HCT116 (cell line): ENCODE measurements at regions not wholly inside any gene's neighbourhood (a gene's known extent, or its start where the extent isn't known, plus 50 kb on each side); places are given as distances from the start of the nearest gene placed in this dataset.

ENCODE experiments used
- ATAC-seq: fragments of 200-7000 bp; cut with Tn5 transposase; 2 replicates; pipeline ENCODE4 v1.9.1; 2020; ENCODE audit warnings: mild to moderate bottlenecking, moderate library complexity
- BruUV-seq: library from RNA; stranded (reverse); fragments of 400-500 nt; replicated peaks from 2 replicates; lab custom pipeline; 2021; lab: Mats Ljungman, UMichigan
- CTCF ChIA-PET: fragments of 300-600 bp; sonication (Branson Sonifier 250); formaldehyde crosslinking; loops from one replicate; lab custom pipeline; 2021; ENCODE audit warnings: antibody characterized with exemption; lab: Charles Lee
- POLR2A ChIA-PET: fragments of 300-600, 350-600 bp; sonication (Branson Sonifier 250); formaldehyde crosslinking; loops from one replicate; lab custom pipeline; 2021; ENCODE audit warnings: antibody characterized with exemption; lab: Charles Lee
- RAD21 ChIA-PET, 2 experiments: fragments of 300-600 bp; sonication (Branson Sonifier 250); formaldehyde crosslinking; loops; one replicate each; lab custom pipeline; 2023; ENCODE audit warnings: low total read pairs in 2 of 2; ENCODE audit not compliant: uncharacterized antibody in 2 of 2, unreplicated experiment in 2 of 2, low non-redundant PET in 1 of 2; lab: Charles Lee
- DNase-seq: peaks from one replicate; pipeline ENCODE4 v3.0.0-alpha.2; 2010; ENCODE audit warnings: low read depth, low spot score
- H2AFZ ChIP-seq: fragments of 200-600 bp; shearing (Covaris generic), sonication (generic); 2 replicates; pipeline ENCODE4 v1.6.1; 2017; ENCODE audit warnings: low read depth, mixed run types, mixed read lengths, antibody characterized with exemption, low read length; ENCODE audit not compliant: poor library complexity, severe bottlenecking
- H3K27ac ChIP-seq: 2 replicates; pipeline ENCODE4 v1.5.1; 2012; ENCODE audit warnings: low read depth, low read length
- H3K27me3 ChIP-seq: fragments of 200-600 bp; sonication (generic); 2 replicates; pipeline ENCODE4 v1.6.1; 2016; ENCODE audit warnings: mixed run types, low read length, mixed read lengths; ENCODE audit not compliant: insufficient read depth
- H3K36me3 ChIP-seq, 2 experiments: fragments of 200-500 bp in 1 of 2; fragments of 200-600 bp in 1 of 2; sonication (Bioruptor generic) in 1 of 2; sonication (generic) in 1 of 2; 2 replicates each; pipeline versions ENCODE4 v1.5.1 to v1.6.1; 2014 to 2016; ENCODE audit warnings: low read length in 2 of 2, inconsistent platforms in 1 of 2, mixed read lengths in 1 of 2, mixed run types in 1 of 2; ENCODE audit not compliant: insufficient read depth in 2 of 2, control insufficient read depth in 1 of 2
- H3K4me1 ChIP-seq, 2 experiments: fragments of 200-600 bp in 1 of 2; sonication (generic) in 1 of 2; 2 replicates each; pipeline versions ENCODE4 v1.5.1 to v1.6.1; 2012 to 2017; ENCODE audit warnings: low read length in 2 of 2, inconsistent platforms in 1 of 2, mild to moderate bottlenecking in 1 of 2, mixed read lengths in 1 of 2, mixed run types in 1 of 2, moderate library complexity in 1 of 2; ENCODE audit not compliant: insufficient read depth in 2 of 2, control insufficient read depth in 1 of 2
- H3K4me2 ChIP-seq: fragments of 200-600 bp; sonication (generic); 2 replicates; pipeline ENCODE4 v1.6.1; 2017; ENCODE audit warnings: mixed run types, low read length, mixed read lengths
- H3K4me3 ChIP-seq, 2 experiments: fragments of 200-600 bp in 1 of 2; sonication (generic) in 1 of 2; replicated peaks in 1 of 2; 2 replicates each; pipeline ENCODE4 v1.5.1; 2011 to 2016; ENCODE audit warnings: low read length in 2 of 2, control low read depth in 1 of 2, low read depth in 1 of 2, mild to moderate bottlenecking in 1 of 2, mixed read lengths in 1 of 2, mixed run types in 1 of 2
- H3K79me2 ChIP-seq: fragments of 200-600 bp; sonication (generic); 2 replicates; pipeline ENCODE4 v1.6.1; 2017; ENCODE audit warnings: mild to moderate bottlenecking, mixed run types, low read length, moderate library complexity, mixed read lengths; ENCODE audit not compliant: insufficient read depth
- H3K9ac ChIP-seq: fragments of 200-600 bp; sonication (generic); 2 replicates; pipeline ENCODE4 v1.6.1; 2016; ENCODE audit warnings: low read length, mixed read lengths
- H3K9me2 ChIP-seq: fragments of 200-600 bp; sonication (generic), shearing (Covaris generic); 2 replicates; pipeline ENCODE4 v1.6.1; 2017; ENCODE audit warnings: mixed run types, mild to moderate bottlenecking, moderate library complexity; ENCODE audit not compliant: insufficient read depth
- H3K9me3 ChIP-seq, 2 experiments: fragments of 200-500 bp in 1 of 2; fragments of 200-600 bp in 1 of 2; sonication (Bioruptor generic) in 1 of 2; sonication (generic) in 1 of 2; 2 replicates each; pipeline ENCODE4 v1.6.1; 2014 to 2017; ENCODE audit warnings: low read length in 2 of 2, mixed read lengths in 2 of 2, inconsistent platforms in 1 of 2, low read depth in 1 of 2, mild to moderate bottlenecking in 1 of 2, mixed run types in 1 of 2, moderate library complexity in 1 of 2; ENCODE audit not compliant: control insufficient read depth in 1 of 2, insufficient read depth in 1 of 2
- H4K20me1 ChIP-seq: fragments of 200-600 bp; sonication (generic), shearing (Covaris generic); 2 replicates; pipeline ENCODE4 v1.6.1; 2017; ENCODE audit warnings: mixed run types, mild to moderate bottlenecking, moderate library complexity; ENCODE audit not compliant: insufficient read depth
- ELF1 ChIP-seq: IDR thresholded peaks from 2 replicates; pipeline ENCODE4 v1.6.1; 2012; ENCODE audit warnings: low read depth, borderline replicate concordance
- POLR2AphosphoS5 ChIP-seq: IDR thresholded peaks from 2 replicates; pipeline ENCODE4 v1.6.1; 2011; ENCODE audit warnings: mild to moderate bottlenecking, low read depth, low read length, moderate library complexity
- SRF ChIP-seq: IDR thresholded peaks from 2 replicates; pipeline ENCODE4 v1.6.1; 2012; ENCODE audit warnings: low read depth
- ZFX ChIP-seq: fragments of 450-650 bp; IDR thresholded peaks from 2 replicates; pipeline ENCODE4 v1.6.1; 2017
- ZNF274 ChIP-seq: fragments of 200-500 bp; sonication (Bioruptor generic); IDR thresholded peaks from 2 replicates; pipeline ENCODE4 v1.6.1; 2014; ENCODE audit warnings: mild to moderate bottlenecking, low read depth, low read length, inconsistent platforms
- intact Hi-C: fragments of 100-400 bp; cut with micrococcal nuclease; formaldehyde crosslinking; loops from 2 replicates; pipeline ENCODE4 v1.10.0; 2022
- TF ChIP-seq, protein P1 (sequence below): IDR thresholded peaks from 2 replicates; pipeline ENCODE4 v1.6.1; 2012
- TF ChIP-seq, protein P2 (sequence below): IDR thresholded peaks from 2 replicates; pipeline ENCODE4 v1.6.1; 2012

DNA sequence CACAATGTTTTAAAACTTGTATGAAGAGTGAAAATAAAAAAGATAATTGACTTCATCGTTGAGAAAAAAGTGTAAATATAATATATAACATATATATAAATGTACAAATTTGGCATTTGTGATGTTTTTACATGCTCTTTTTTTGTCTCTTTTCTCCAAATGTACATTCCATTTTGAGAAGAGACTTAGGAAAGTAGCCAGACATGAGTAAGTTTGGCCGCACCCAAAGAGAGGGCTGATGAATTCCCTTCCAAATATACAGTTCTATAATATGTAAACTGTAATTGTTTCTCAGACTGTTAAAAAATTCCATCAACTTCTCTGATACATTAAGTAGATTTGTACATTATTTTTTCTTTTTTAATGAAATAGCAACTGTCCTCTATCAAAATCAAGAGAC, 193.2 kb upstream of the MAP3K1 start:
- Histone ChIP-seq H3K9me2 (no peaks in the 10 kb centered on the region), H3K4me1 (no peaks in the 10 kb centered on the region), H3K36me3 (no peaks in the 10 kb centered on the region), H3K4me3 (no peak overlapping the region), H3K9me3 (no peaks in the 10 kb centered on the region), H3K27me3 (no peaks in the 10 kb centered on the region), H3K4me2 (no peak overlapping the region), H3K9ac (no peak overlapping the region), H3K79me2 (no peaks in the 10 kb centered on the region), H3K27ac (no peak overlapping the region), H2AFZ (no peak overlapping the region), H4K20me1 (no peaks in the 10 kb centered on the region)
- ChIA-PET CTCF (no interaction called here), POLR2A (no interaction called here), RAD21 (no interaction called here)
- TF ChIP-seq, protein P1, sequence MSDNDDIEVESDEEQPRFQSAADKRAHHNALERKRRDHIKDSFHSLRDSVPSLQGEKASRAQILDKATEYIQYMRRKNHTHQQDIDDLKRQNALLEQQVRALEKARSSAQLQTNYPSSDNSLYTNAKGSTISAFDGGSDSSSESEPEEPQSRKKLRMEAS, result no peak
- no peak for TF ChIP-seq POLR2AphosphoS5
- no peak for TF ChIP-seq ELF1
- no peak for TF ChIP-seq SRF
- DNase-seq (no peak), ATAC-seq (no peak)
- intact Hi-C loops, result no loop called here
- BruUV-seq, result no TSS peak

DNA sequence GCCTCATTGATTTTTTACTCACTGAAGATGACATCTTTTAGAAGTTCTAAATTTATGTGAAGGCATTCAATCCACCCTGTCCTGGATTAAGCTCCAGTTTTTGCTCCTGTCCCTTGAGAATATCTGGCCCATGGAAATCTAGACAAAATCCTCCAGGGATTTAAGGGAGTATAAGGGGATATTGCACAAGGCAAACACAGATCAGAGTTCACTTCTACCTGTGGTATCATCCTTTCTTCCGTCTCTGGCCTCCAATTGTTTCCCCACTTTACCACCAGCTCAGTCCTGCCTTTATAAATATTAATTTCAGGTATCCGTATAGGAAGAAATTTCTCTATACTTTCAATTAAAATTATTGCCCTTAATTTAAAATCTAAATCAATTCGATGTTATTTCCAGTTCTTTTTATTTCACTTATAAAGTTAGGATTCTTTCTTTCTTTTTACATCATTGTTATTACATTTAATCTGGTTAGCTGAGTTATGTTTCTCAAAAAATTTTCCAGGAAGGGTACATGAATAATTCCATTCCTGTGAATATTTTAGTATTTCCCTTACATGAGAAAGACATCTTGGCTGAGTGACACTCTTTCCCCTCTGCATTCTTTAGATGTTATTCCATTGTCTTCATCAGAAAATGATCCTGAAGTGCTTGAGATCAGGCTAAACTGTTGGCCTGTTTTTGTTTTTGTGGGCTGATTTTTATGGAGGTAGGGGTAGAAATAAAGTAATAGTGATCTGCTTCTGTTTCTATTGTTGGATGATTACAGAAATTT, 194.3 kb upstream of the MAP3K1 start:
- RAD21 ChIA-PET, result no interaction called here
- Histone ChIP-seq H3K27me3 (no peaks in the 10 kb centered on the region), H2AFZ (no peak overlapping the region), H3K79me2 (no peaks in the 10 kb centered on the region), H4K20me1 (no peaks in the 10 kb centered on the region), H3K9me3 (no peaks in the 10 kb centered on the region), H3K4me1 (no peaks in the 10 kb centered on the region; a peak in 1 of 4 replicates), H3K9ac (no peak overlapping the region), H3K27ac (no peak overlapping the region), H3K36me3 (no peaks in the 10 kb centered on the region), H3K4me2 (no peak overlapping the region)
- DNase-seq (no peak), ATAC-seq (no peak)
- intact Hi-C loops, result no loop called here
- CTCF ChIA-PET, result no interaction called here
- BruUV-seq, result no TSS peak
- TF ChIP-seq, protein P2, sequence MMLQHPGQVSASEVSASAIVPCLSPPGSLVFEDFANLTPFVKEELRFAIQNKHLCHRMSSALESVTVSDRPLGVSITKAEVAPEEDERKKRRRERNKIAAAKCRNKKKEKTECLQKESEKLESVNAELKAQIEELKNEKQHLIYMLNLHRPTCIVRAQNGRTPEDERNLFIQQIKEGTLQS, result no peak
- TF ChIP-seq, protein P1, result no peak
- TF ChIP-seq ZFX (no peak), ZNF274 (no peak)
- TF ChIP-seq, all 23 proteins: peak for 0
- Histone ChIP-seq H3K4me3 (no peak overlapping the region), H3K9me2 (no peaks in the 10 kb centered on the region)
- POLR2A ChIA-PET, result interaction anchor here (0.6 kb wide), 1 partner anchor 14 kb away, joined by 3 read pairs; no protein-coding TSS in a partner anchor
